K562 (cell line): ENCODE measurements at regions not wholly inside any gene's neighbourhood (a gene's known extent, or its start where the extent isn't known, plus 50 kb on each side); places are given as distances from the start of the nearest gene placed in this dataset.

ENCODE experiments used
- CBX5 ChIP-seq: IDR thresholded peaks from 2 replicates; pipeline ENCODE4 v1.6.1; 2014; ENCODE audit warnings: low read depth, borderline replicate concordance
- HIVEP1 ChIP-seq: fragments of 250-450 bp; sonication (Bioruptor Pico); IDR thresholded peaks from 2 replicates; pipeline ENCODE4 v1.4.0; 2020; ENCODE audit warnings: mild to moderate bottlenecking
- PHB2 ChIP-seq: fragments of 450-650 bp; IDR thresholded peaks from 2 replicates; pipeline ENCODE4 v1.6.1; 2017; ENCODE audit warnings: low read depth
- PHF8 ChIP-seq: fragments of 200-600 bp; sonication (generic); IDR thresholded peaks from 2 replicates; pipeline ENCODE4 v1.6.1; 2012; ENCODE audit warnings: mixed run types, mild to moderate bottlenecking, inconsistent platforms, low read length, moderate library complexity, borderline replicate concordance
- REST ChIP-seq, 2 experiments: fragments of 450-650 bp; formaldehyde crosslinking in 1 of 2; IDR thresholded peaks; 2 replicates each; pipeline versions ENCODE4 v1.4.0 to v1.6.1; 2014 to 2020; ENCODE audit warnings: mild to moderate bottlenecking in 2 of 2, borderline replicate concordance in 1 of 2, low read depth in 1 of 2
- SMC3 ChIP-seq: conservative IDR thresholded peaks from 2 replicates; pipeline ENCODE4 v1.6.1; 2011; ENCODE audit warnings: low read depth, low read length, improper control_type of control experiment; ENCODE audit not compliant: insufficient read depth
- ZNF766 ChIP-seq: fragments of 200-800 bp; sonication (Bioruptor generic); conservative IDR thresholded peaks from 2 replicates; pipeline ENCODE4 v1.6.1; 2016; ENCODE audit warnings: missing genetic modification characterization, missing compliant biosample characterization
- TF ChIP-seq, protein P1 (sequence below), 2 experiments: fragments of 450-650 bp in 1 of 2; sonication (generic) in 1 of 2; formaldehyde crosslinking in 1 of 2; IDR thresholded peaks; 2 replicates each; pipeline versions ENCODE4 v1.7.1 to v1.9.0; 2016 to 2022; ENCODE audit warnings: inconsistent platforms in 1 of 2, mild to moderate bottlenecking in 1 of 2, missing genetic modification reagents in 1 of 2

DNA sequence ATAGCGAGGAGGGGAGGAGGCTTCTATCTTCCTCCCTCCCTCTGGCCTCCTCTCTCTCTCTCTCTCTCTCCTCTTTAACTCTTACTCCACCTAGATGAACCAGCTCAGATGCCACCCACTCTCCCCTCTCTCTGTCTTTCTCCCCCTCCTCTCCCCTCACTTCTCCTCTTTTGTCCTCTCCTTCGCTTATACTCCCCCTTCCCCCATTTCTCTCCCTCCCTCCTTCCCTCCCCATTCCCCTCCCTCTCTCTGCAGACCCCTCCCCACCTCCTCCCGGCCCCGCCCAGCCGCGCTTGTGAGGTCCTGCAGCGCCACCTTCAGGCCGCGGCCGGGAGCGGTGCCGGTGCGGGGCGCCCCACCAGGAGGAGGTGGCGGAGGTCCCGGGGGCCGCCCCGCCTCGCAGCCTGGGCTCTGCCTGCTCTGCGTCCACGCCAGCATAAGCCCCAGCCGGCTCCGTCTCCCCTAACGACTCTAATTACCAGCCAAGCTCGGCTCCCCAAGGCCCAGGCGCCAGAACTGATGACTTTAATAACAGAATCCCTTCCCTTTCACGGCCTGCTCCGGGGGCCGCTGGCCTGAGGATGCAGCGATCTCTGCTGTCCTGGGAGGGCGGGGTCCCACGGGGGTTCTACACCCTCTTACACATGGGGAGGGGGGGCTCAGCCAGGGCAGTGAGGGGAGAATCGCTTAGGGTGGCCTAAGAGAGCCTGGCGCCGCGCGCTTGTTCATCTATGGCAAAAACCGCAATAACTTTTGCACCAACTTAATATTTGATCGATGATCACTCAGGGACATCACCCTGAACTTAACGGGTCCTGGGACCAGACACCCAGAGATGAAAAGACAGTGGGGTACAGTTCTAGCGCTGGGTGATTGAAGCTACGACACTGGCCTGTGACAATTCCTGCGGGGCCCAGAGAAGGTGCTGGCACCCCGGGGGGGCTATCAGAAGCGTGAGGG, 637.3 kb downstream of the MATN1 start (continued):
- TF ChIP-seq, protein P1, sequence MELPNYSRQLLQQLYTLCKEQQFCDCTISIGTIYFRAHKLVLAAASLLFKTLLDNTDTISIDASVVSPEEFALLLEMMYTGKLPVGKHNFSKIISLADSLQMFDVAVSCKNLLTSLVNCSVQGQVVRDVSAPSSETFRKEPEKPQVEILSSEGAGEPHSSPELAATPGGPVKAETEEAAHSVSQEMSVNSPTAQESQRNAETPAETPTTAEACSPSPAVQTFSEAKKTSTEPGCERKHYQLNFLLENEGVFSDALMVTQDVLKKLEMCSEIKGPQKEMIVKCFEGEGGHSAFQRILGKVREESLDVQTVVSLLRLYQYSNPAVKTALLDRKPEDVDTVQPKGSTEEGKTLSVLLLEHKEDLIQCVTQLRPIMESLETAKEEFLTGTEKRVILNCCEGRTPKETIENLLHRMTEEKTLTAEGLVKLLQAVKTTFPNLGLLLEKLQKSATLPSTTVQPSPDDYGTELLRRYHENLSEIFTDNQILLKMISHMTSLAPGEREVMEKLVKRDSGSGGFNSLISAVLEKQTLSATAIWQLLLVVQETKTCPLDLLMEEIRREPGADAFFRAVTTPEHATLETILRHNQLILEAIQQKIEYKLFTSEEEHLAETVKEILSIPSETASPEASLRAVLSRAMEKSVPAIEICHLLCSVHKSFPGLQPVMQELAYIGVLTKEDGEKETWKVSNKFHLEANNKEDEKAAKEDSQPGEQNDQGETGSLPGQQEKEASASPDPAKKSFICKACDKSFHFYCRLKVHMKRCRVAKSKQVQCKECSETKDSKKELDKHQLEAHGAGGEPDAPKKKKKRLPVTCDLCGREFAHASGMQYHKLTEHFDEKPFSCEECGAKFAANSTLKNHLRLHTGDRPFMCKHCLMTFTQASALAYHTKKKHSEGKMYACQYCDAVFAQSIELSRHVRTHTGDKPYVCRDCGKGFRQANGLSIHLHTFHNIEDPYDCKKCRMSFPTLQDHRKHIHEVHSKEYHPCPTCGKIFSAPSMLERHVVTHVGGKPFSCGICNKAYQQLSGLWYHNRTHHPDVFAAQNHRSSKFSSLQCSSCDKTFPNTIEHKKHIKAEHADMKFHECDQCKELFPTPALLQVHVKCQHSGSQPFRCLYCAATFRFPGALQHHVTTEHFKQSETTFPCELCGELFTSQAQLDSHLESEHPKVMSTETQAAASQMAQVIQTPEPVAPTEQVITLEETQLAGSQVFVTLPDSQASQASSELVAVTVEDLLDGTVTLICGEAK (IDR thresholded peaks at IDR 0.05): peak; percentile 38; the same call in 1 of the 2 replicates
- TF ChIP-seq, protein P1 (CRISPR knock-in tag; IDR thresholded peaks at IDR 0.05): no peak
- TF ChIP-seq HIVEP1 (CRISPR knock-in tag) (no peak), REST (IDR thresholded peaks at IDR 0.05; ENCODE audit: borderline replicate concordance) (peak; percentile 57), REST (CRISPR knock-in tag; IDR thresholded peaks at IDR 0.05; ENCODE audit: low read depth) (no peak), PHB2 (0 out of 2 replicates have a peak, but pooled peaks have one; percentile 16), SMC3 (0 out of 2 replicates have a peak, but pooled peaks have one; percentile 39), CBX5 (no peak), PHF8 (no peak), ZNF766 (CRISPR knock-in tag) (no peak)
